HG02571 (cell line): ENCODE measurements at regions not wholly inside any gene's neighbourhood (a gene's known extent, or its start where the extent isn't known, plus 50 kb on each side); places are given as distances from the start of the nearest gene placed in this dataset.

Experiments
- ATAC-seq: cut with Tn5 transposase; IDR thresholded peaks from one replicate; pipeline ENCODE4 v1.9.1; 2021; ENCODE audit warnings: mild to moderate bottlenecking, moderate library complexity; ENCODE audit not compliant: unreplicated experiment

- ATAC-seq = no peak
These were observed 232.0 kb downstream of the SNCA start for GRCh38 chr4:89604951-89605350.

GRCh38 chr4:89599026-89599425 is 237.9 kb downstream of the SNCA start:
- no peak for ATAC-seq

GRCh38 chr4:89598602-89599001 is 238.4 kb downstream of the SNCA start:
- ATAC-seq = no peak

GRCh38 chr4:89595125-89595789 is 241.7 kb downstream of the SNCA start:
- no peak for ATAC-seq

- ATAC-seq = no peak
These were observed 246.8 kb downstream of the SNCA start for GRCh38 chr4:89590128-89590527.

GRCh38 chr4:89588421-89588820 is 248.5 kb downstream of the SNCA start:
- no peak for ATAC-seq

- no peak for ATAC-seq
These were observed 249.6 kb downstream of the SNCA start for GRCh38 chr4:89587364-89587763.

- no peak for ATAC-seq
These were observed 250.1 kb downstream of the SNCA start for GRCh38 chr4:89586864-89587263.

- no peak for ATAC-seq
These were observed 250.6 kb downstream of the SNCA start for GRCh38 chr4:89586318-89586717.

GRCh38 chr4:89582756-89583505 is 254.0 kb downstream of the SNCA start:
- ATAC-seq = no peak

GRCh38 chr4:89579771-89580170 is 257.2 kb downstream of the SNCA start:
- ATAC-seq = no peak

GRCh38 chr4:89576246-89576645 is 260.7 kb downstream of the SNCA start:
- ATAC-seq = no peak

GRCh38 chr4:89575840-89576239 is 261.1 kb downstream of the SNCA start:
- ATAC-seq = no peak

GRCh38 chr4:89574176-89574575 is 262.8 kb downstream of the SNCA start:
- no peak for ATAC-seq

- ATAC-seq = no peak
These were observed 263.3 kb downstream of the SNCA start for GRCh38 chr4:89573656-89574055.

- no peak for ATAC-seq
These were observed 264.6 kb downstream of the SNCA start for GRCh38 chr4:89572224-89572858.

- ATAC-seq = no peak
These were observed 263.3 kb upstream of the GPRIN3 start for GRCh38 chr4:89570931-89571330.

- no peak for ATAC-seq
These were observed 260.3 kb upstream of the GPRIN3 start for GRCh38 chr4:89567936-89568335.

- ATAC-seq = no peak
These were observed 255.8 kb upstream of the GPRIN3 start for GRCh38 chr4:89563431-89563830.

- ATAC-seq = no peak
These were observed 255.1 kb upstream of the GPRIN3 start for GRCh38 chr4:89562746-89563145.

- no peak for ATAC-seq
These were observed 253.4 kb upstream of the GPRIN3 start for GRCh38 chr4:89561048-89561447.

- no peak for ATAC-seq
These were observed 250.5 kb upstream of the GPRIN3 start for GRCh38 chr4:89558147-89558546.
